ENCODE measurements at regions not wholly inside any gene's neighbourhood (a gene's known extent, or its start where the extent isn't known, plus 50 kb on each side); places are given as distances from the start of the nearest gene placed in this dataset.

GRCh38 chr5:68778484-68778883 is 315.3 kb upstream of the SLC30A5 start:
- no peak overlapping the region for H3K4me2 ChIP-seq (ENCODE audit: insufficient read depth, low read length)
- no peak overlapping the region for H3K4me3 ChIP-seq
- ATAC-seq (no peak), DNase-seq (ENCODE audit: extremely low read depth in 1 of 4, low spot score in 3 of 4) (no peak), FAIRE-seq (no peak)
- ChIA-PET POLR2A (no interaction called here), CTCF (ENCODE audit: low intra/inter-chr PET ratio) (no interaction called here)
- no peak overlapping the region for H3K9ac ChIP-seq (ENCODE audit: insufficient read depth in 1 of 2, low read depth in 2 of 2, low read length in 2 of 2)
- no peaks in the 10 kb centered on the region for H3K9me1 ChIP-seq (ENCODE audit: control insufficient read depth, insufficient read depth, low read length)
- H3K27ac ChIP-seq (ENCODE audit: extremely low read depth, low read depth, low read length): no peak overlapping the region
- H3K79me2 ChIP-seq (ENCODE audit: control insufficient read depth, insufficient read depth, low read length): no peaks in the 10 kb centered on the region
- no peak overlapping the region for H2AFZ ChIP-seq (ENCODE audit: low read depth, low read length)
- in situ Hi-C loops (cut with MboI) (no loop called here), intact Hi-C loops (cut with micrococcal nuclease) (no loop called here)
- H3K27me3 ChIP-seq (ENCODE audit: control insufficient read depth in 2 of 2, insufficient read depth in 2 of 2, low read length in 2 of 2): no peaks in the 10 kb centered on the region
- no peaks in the 10 kb centered on the region for H3K4me1 ChIP-seq (replicated peaks in 1 of 2; ENCODE audit: control insufficient read depth in 2 of 2, insufficient read depth in 2 of 2, low read length in 2 of 2)
- no peaks in the 10 kb centered on the region for H3K36me3 ChIP-seq (ENCODE audit: control insufficient read depth, insufficient read depth, low read length)
- no peaks in the 10 kb centered on the region for H4K20me1 ChIP-seq (replicated peaks; ENCODE audit: control insufficient read depth, insufficient read depth, low read length)
- TF ChIP-seq ZNF274 (IDR thresholded peaks at IDR 0.05; ENCODE audit: borderline replicate concordance, low read depth, low read length): no peak
- no peak for TF ChIP-seq HDAC8 (tag; IDR thresholded peaks at IDR 0.05)
- TF ChIP-seq FOXJ3 (CRISPR knock-in tag; IDR thresholded peaks at IDR 0.05): no peak
- no peak for TF ChIP-seq RBM39 (optimal IDR thresholded peaks at IDR 0.05; ENCODE audit: low read depth, low read length)
- TF ChIP-seq TBP (optimal IDR thresholded peaks at IDR 0.05; ENCODE audit: low read depth, low read length): no peak
- TF ChIP-seq ZKSCAN3 (CRISPR knock-in tag; IDR thresholded peaks at IDR 0.05): no peak
- no peak for TF ChIP-seq ZKSCAN8 (CRISPR knock-in tag; IDR thresholded peaks at IDR 0.05)
- TF ChIP-seq MYC (IDR thresholded peaks at IDR 0.05; ENCODE audit: low read depth, low read length): no peak
- no peak for TF ChIP-seq MYC (CRISPR knock-in tag; IDR thresholded peaks at IDR 0.05; ENCODE audit: borderline replicate concordance, low read depth)
- no peak for TF ChIP-seq E2F6 (IDR thresholded peaks at IDR 0.05; ENCODE audit: borderline replicate concordance in 1 of 2, extremely low read depth in 1 of 2, insufficient read depth in 1 of 2, insufficient read length in 1 of 2, low read depth in 1 of 2, low read length in 1 of 2, poor library complexity in 1 of 2, severe bottlenecking in 1 of 2)
- TF ChIP-seq YY1 (IDR thresholded peaks at IDR 0.05; ENCODE audit: borderline replicate concordance in 1 of 3, control insufficient read depth in 1 of 3, extremely low read depth in 1 of 3, insufficient read depth in 3 of 3, insufficient read length in 1 of 3, insufficient replicate concordance in 2 of 3, low read depth in 1 of 3, low read length in 2 of 3): no peak
- no peak for TF ChIP-seq ZNF354B (CRISPR knock-in tag; IDR thresholded peaks at IDR 0.05)
- TF ChIP-seq MITF (IDR thresholded peaks at IDR 0.05): no peak
- TF ChIP-seq TFE3 (CRISPR knock-in tag; IDR thresholded peaks at IDR 0.05): no peak
- no peak for TF ChIP-seq ZNF165 (CRISPR knock-in tag; IDR thresholded peaks at IDR 0.05; ENCODE audit: borderline replicate concordance)
- no peak for TF ChIP-seq CSDE1 (IDR thresholded peaks at IDR 0.05)
- TF ChIP-seq CXXC5 (CRISPR knock-in tag; IDR thresholded peaks at IDR 0.05): no peak
- TF ChIP-seq ZNF507 (tag; conservative IDR thresholded peaks at IDR 0.05): no peak
- no peak for TF ChIP-seq HMG20A (CRISPR knock-in tag; conservative IDR thresholded peaks at IDR 0.05)
- BruUV-seq (replicated peaks): no TSS peak
- H3K9me3 ChIP-seq (replicated peaks; ENCODE audit: control insufficient read depth, insufficient read depth, low read depth, low read length): no peaks in the 10 kb centered on the region

Measured in K562 (cell line).